GM18502 (cell line): ENCODE measurements at regions not wholly inside any gene's neighbourhood (a gene's known extent, or its start where the extent isn't known, plus 50 kb on each side); places are given as distances from the start of the nearest gene placed in this dataset.
"Not testable (repeated sequence)": the region's sequence is repeated elsewhere in the genome, so short reads cannot be mapped to it uniquely, and the experiment has no call there.

ENCODE experiments used
- ATAC-seq: cut with Tn5 transposase; IDR thresholded peaks from one replicate; pipeline ENCODE4 v1.9.1; 2021; ENCODE audit warnings: mild to moderate bottlenecking; ENCODE audit not compliant: unreplicated experiment, poor library complexity

DNA sequence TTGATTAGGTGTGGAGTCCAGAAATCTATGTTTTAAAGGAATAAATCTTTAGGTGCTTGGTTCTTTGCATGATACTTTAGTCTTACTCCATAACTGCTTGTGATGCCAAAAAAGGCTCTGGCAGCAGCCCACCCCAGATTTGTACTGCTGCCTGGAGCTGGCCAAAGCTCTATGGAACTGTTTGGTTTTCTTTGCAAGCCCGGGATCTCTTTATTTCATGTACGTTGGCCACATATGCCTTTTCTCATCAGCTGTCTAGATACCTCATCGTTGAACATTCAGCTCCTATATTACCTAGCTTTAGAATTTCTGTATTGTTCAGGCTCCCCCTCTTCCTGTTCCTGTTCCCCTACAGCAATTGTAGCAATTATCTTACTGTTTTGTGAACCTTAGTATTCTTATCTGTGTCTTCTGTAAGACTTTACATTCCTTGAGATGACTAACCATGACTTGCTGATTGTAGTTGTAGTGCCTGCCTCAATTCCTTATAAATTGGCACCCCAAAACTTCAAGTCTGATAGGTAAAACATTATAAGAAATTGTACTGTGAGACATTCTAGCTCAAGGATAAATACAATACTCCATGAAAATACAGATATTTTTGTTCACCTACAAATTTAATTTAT lies 199.4 kb upstream of the GPRIN3 start:
- no peak for ATAC-seq

DNA sequence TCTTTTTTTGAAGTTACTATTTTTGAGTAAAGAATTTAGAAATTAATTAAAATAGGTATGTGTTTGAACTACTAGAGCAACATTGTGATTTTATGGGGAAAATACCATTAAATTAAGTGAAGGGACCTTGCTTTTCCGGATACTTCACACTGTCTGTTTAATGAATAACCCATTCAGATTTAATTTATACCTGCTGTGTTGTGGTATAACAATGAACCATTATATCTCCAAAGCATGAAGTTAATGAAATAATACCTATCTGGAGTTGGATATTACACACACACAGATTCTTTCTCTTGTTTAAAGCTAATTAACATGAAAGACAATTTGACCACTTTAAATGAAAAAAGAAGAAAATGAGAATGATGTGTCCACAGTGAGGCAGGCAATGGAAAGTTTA lies 195.0 kb upstream of the GPRIN3 start:
- ATAC-seq: no peak

DNA sequence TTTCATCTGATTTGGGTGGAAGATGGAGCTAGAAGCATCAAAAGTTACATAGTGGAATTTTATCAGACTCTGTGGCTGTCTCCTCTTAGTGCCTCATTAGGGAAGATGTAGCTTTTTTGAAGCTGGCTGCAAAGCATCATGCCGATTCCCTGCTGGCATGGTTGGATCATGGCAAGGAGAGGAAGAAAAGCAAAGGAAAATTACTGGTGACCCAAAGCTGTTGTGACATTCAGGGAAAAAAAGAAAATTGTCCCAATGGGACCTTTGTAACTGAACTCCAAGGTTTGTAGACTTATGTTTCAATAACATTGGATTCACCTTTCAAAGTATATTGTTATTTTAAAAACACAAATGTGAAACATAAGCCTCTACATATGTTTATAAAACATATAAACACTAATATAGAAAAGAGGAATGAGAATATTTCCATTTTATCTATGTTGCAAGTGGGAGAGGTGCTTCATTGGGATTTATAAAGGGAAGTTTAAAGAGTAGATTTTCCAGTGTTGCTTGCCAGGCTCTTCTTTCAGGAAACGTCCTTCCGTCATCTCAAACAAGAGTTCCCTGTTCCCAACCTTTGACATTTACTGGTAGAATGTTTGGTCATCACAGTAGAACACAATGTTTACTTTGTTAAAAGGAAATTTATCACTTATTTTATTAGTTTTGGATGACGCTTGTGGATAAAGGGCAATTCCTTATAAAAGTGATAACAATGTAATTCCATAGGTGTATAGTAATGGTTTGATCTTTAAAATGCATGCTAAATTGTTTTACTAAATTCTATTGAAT lies 190.1 kb upstream of the GPRIN3 start:
- no peak for ATAC-seq

DNA sequence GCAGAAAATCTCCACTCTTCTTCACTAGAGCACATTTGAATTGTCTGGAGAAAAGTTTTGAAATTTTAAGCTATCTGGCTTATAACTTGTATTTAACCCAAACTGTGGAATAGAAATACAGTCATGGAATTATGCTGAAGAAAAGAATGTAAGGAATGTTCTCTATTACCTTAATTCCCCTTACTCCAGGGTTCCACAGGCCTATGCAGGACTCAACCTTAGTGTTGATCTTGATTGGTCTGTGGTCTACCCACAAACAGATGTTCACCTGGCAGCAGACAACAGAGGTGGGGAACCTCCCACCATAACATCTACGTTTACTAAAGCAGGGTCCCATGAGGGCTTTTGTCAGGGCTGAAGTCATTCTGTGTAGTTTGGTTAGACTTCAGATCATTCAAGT lies 189.3 kb upstream of the GPRIN3 start:
- no peak for ATAC-seq

DNA sequence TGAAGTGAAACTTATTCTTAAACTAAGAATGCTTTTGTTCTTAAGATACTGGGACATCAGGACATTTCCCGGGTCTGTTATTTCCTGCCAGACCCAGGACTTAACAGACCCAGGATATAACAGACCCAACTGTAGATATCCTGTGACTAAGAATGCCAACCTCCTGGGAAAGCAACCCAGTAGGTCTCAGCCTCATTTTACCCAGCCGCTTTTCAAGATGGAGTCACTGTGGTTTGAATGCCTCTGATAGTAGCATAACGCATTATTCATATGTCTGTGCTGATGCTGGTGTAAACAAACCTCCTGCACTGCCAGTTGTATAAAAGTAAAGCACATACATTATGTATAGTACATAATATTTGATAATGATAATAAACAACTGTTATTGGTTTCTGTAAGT lies 185.8 kb upstream of the GPRIN3 start:
- no peak for ATAC-seq

DNA sequence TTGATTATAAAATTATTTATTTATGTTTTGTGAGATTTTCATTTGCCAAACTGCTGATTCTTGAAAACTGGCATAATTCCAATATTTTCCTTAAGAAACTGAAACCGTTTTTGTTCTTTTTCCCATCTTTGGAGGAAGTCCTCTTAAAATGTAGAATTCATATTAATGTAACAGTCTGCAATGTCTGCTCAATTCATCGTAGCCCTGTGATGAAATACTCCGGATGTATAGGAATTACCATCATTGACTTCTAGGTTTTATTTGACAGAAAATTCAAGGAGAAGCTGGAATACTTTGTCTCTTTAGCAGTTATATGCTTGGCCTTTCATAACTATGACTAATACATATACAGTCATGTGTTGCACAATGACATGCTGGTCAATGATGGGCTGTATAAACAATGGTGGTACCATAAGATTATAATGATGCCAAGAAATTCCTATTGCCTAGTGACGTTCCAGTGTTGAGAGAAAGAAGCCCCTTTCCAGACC lies 185.0 kb upstream of the GPRIN3 start:
- no peak for ATAC-seq

DNA sequence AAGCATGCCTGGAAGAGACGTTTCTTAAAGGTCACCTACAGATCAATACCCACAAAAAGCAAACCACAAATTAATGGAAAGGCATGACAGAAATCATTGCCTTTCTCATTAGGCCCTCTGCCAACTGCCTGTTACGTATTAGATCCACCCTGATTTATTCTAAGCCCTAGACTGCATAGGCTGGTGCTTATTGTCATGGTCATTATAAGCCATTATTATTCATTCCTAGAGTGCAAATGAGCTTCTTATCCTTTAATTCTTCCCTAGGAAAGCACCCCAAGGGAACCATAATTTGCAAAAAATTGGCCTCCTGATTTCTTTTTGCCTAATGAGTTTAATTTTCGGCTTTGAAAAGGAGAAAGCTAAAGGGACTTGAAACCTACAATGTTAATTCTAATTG lies 184.2 kb upstream of the GPRIN3 start:
- ATAC-seq: no peak

DNA sequence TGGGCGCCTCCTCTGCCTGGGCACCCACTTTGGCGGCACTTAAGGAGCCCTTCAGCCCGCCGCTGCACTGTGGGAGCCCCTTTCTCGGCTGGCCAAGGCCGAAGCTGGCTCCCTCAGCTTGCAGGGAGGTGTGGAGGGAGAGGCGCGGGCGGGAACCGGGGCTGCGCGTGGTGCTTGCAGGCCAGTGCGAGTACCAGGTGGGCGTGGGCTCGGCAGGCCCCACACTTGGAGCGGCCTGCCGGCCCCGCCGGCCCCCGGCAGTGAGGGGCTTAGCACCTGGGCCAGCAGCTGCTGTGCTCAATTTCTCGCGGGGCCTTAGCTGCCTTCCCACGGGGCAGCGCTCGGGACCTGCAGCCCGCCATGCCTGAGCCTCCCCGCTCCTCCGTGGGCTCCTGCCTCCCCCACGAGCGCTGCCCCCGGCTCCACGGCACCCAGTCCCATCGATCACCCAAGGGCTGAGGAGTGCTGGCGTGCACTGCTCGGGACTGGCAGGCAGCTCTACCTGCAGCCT lies 182.4 kb upstream of the GPRIN3 start:
- not testable (repeated sequence) for ATAC-seq

DNA sequence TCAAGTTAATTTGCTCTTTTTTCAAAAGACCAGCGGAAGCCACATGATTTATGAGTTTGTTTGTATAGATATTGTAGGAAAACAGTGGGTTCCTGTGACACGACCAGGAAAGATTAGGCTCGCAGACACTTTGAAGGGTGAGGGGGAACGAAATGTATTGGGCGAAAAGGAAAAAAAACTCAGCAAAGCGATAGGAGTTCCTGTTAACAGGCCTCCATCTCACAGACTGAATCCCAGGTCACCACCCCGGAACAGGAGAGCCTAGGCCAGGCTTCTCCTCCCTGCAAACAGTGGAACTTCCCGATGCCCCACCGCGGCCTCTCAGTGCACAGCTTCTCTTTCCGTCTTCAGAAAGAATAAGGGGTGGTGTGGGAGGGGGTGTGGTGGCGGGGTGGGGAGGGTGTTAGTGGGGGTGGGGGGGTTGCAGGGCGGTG lies 181.8 kb upstream of the GPRIN3 start:
- ATAC-seq: no peak

DNA sequence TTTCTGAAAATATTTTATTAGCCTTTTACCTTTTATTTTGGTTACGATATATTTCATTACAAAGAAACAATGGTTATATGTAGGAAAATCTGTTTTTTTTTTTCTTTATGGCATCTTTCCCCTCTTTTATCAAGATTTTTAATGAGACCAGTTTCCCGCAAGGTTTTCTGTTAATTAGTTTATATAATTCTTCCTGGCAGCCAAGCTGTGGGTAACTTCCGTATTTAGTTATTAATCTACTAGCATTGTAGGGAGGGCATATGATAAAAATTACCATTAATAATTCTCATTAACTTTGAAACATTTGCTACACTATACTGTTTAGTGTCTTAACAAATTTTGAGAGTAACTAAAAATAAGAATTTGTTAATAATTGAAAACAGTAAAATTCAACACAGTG lies 181.1 kb upstream of the GPRIN3 start:
- ATAC-seq: no peak

DNA sequence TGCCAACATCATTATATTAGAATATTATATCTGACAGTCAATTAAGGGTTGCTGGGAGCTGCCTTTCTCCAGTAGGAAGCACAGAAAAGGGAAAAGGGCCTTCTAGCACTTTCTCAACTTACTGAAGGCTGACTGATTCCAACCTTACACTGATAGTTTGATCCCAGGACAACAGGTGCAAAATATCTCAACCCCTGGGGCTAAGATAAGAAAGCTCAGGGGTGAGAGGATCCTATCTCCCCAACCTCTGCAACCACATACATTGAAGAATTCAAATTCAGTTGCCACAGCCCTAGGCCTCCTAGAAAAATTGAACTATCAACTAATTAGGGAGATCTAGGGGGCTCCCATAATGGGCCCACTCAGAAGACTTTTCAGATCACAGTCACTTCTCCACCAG lies 179.1 kb upstream of the GPRIN3 start:
- ATAC-seq: no peak

DNA sequence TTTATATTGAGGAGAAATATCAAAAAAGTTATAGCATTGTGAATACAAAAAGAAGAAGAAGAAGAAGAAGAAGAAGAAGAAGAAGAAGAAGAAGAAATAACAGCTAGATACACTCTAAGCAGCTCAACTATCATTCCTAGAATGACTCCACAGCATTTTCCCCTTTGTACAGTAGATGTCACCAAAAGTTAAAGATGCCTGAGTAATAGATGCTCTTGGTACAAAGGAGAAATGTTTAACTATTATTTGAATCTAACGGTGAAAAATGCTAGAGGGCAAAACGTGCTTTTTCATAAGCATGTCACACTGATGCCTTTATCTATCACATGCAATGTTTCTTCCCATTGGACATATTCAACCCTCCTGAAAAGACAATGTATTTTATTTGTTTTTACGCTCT lies 178.4 kb upstream of the GPRIN3 start:
- peak; percentile 63 for ATAC-seq

DNA sequence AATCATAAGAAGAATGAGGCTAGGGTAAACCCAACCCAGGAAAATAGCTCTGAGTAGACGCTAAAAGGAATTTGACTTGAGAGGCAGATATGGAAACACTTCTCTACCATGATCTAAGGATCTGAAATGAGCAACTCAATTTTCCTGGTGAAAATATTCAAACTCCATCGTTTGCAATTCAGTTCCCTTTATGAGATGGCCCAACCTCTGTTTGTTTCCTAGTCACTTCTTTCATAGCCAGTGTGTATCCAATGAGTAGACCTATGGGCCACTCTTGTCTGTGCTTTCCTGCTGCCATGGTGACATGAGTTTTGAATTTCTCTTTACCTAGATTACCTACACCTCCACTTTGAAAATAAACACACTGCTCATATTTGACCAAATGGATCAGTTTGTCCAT lies 176.2 kb upstream of the GPRIN3 start:
- no peak for ATAC-seq

DNA sequence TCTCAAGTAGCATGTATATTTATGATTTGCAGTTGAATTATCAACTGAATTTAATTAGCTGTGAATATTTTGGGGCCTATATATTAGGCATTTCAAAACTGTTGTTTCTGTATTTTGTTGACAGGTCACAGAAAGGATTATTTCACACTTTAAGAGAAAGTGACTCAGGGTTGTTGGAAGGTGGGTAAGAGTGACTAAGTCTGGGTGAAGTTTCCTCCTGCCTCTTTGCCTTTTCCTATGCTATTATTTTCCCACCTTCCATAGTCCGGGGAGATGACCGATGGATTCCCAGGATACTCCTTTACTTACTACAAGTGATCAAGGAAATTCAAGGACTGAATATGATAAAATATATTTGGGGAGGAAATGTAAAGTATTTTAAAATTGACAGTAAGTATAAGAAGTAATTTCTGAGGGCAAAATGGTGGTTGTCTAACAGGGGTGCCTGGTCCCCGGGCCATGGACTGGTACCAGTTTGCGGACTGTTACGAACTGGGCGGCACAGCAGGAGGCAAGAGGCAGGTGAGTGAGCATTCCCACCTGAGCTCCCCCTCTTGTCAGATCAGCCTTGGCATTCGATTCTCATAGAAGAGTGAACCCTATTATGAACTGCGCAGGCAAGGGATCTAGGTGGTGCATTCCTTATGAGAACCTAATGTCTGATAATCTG lies 175.5 kb upstream of the GPRIN3 start:
- ATAC-seq: no peak

DNA sequence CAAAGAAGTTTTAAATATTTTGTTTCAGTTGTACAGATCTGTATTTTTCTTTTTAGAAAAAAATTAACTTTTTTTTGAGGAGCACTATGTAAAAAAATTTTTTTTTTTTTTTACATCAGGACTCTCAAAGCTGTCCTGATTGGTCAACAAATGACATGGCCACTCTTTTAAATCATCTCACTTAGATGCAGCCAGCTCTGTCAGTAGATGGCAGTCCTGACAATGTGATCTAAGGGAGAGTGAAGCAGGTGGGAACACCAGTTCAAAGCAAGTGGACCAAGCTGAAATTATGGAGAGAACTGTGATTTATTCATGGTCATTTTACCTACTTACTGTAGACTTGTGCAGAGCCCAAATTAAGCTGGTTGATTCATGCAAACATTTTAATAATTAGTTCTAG lies 174.7 kb upstream of the GPRIN3 start:
- ATAC-seq: peak; percentile 95

DNA sequence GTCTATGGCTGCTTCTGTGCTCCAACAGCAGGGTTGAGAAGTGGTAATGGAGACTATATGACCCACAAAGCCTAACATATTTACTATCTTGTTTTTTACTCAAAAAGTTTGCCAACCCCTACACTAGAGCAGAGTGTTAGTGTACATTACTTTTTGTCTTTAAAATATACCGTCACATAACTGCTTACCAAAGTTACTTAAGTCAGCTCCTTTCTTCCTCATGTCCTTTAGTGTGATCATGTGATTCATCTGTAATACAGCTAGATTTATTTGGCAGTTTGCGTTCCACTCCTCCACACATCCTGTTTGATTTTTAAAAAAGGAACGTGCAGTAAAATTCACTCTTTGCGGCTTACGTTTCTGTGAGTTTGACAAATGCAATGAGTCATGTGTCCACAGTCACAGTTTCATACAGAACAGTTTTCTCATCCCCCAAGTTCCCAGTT lies 162.4 kb upstream of the GPRIN3 start:
- ATAC-seq: peak; percentile 95

DNA sequence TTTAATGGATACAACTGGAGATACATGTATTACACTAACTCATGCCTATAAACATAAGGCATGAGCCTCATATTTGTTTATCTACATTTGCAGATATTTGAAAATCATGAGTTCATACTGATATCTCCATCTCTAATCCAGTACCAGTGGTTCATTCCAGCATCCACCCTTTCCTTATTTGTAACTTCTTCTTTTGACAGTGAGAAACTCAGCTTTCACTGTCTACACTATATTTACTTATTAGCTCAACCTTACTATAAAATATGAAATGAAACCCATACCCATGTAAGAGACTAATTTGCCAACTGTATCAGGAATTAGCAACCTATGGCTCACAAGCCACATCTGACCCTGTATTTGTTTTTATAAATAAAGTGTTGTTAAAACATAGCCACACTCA lies 161.9 kb upstream of the GPRIN3 start:
- ATAC-seq: peak; percentile 5

DNA sequence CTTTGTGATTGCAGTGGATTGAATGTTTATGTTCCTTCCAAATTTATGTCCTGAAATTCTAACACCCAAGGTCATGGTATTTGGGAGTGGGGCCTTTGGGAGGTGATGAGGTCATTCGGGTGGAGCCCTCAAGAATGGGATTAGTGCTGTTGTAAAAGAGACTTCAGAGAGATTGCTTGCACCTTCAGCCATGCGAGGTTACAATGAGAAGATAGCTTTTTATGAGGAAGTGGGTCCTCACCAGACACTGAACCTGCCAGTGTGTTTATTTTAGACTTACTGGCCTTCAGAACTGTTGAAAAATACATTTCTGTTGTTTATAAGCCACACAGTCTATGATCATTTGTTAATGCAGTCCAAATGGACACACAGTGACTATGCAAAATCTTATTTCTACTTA lies 161.0 kb upstream of the GPRIN3 start:
- ATAC-seq: no peak

DNA sequence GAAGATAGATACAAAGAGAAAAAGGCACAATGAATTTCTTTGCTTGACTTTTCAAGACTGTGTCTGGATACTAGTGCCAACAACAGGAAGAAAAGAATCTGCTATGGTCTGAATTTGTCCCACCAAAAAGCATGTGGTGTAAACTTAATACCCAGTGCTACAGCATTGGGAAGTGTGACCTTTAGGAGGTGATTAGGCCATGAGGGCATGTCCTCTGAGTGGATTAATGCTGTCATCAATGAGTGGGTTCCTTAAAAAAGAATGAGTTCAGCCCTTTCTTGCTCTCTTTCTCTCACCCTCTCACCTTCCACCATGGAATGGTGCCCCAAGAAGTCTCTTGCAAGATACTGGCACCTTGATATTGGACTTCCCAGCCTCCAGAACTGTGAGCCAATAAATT lies 155.7 kb upstream of the GPRIN3 start:
- ATAC-seq: no peak

DNA sequence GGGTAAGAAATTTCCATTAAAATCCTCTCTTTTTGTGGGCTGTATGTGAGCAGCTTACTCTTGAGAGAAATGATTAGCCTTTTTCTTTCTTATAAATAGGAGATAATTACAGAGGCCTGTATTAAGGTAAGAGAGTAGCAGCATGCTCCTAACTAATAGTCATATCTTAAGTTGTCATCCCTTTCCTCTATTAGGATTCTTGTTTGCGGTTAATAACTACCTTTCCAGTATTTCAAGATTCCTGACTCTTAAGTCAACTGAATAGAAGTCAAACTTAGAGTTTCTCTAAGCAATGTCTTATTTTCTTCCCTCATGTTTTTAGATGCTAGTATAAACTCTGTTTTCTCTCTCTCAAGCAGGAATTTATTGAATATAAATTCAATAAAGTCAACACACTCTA lies 139.9 kb upstream of the GPRIN3 start:
- no peak for ATAC-seq

DNA sequence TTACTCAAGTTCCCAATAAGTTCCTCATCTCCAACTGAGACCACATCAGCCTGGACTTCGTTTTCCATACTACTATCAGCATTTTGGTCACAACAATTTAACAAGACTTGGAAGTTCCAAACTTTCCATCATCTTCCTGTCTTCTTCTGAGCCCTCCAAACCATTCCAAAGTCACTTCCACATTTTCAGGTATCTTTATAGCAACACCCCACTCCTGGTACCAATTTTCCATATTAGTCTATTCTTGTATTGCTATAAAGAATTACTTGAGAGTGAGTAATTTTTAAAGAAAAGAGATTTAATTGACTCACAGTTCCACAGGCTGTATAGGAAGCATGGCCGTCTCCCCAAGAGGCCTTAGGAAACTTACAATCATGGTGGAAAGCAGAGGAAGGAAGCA lies 138.6 kb upstream of the GPRIN3 start:
- ATAC-seq: no peak
